Sigmoid colon (tissue), 4 donors: ENCODE measurements at regions not wholly inside any gene's neighbourhood (a gene's known extent, or its start where the extent isn't known, plus 50 kb on each side); places are given as distances from the start of the nearest gene placed in this dataset.

ENCODE experiments used
- CTCF ChIP-seq, 4 experiments: fragments of 450-650 bp in 3 of 4; fragments of 200-600 bp in 1 of 4; IDR thresholded peaks; one replicate each; pipeline ENCODE4 v1.5.1; 2016 to 2019; ENCODE audit warnings: antibody characterized with exemption in 4 of 4, mild to moderate bottlenecking in 3 of 4, moderate library complexity in 2 of 4
- EP300 ChIP-seq, 4 donors: sonication (generic); formaldehyde crosslinking; IDR thresholded peaks; one replicate each; pipeline ENCODE4 v1.6.1; 2017; ENCODE audit warnings: antibody characterized with exemption in 4 of 4
- POLR2A ChIP-seq, 2 donors: fragments of 450-650 bp; IDR thresholded peaks; one replicate each; pipeline ENCODE4 v1.6.1; 2016; ENCODE audit warnings: antibody characterized with exemption in 2 of 2, mild to moderate bottlenecking in 2 of 2, moderate library complexity in 2 of 2

GRCh38 chr3:187507905-187508304 lies 139.7 kb downstream of the RTP4 start:
- TF ChIP-seq EP300 (IDR thresholded peaks at IDR 0.05) (no peak), POLR2A (IDR thresholded peaks at IDR 0.05) (no peak), CTCF (IDR thresholded peaks at IDR 0.05) (no peak)
